ENCODE measurements at regions not wholly inside any gene's neighbourhood (a gene's known extent, or its start where the extent isn't known, plus 50 kb on each side); places are given as distances from the start of the nearest gene placed in this dataset.
"Not testable (repeated sequence)": the region's sequence is repeated elsewhere in the genome, so short reads cannot be mapped to it uniquely, and the experiment has no call there.

- H3K27me3 ChIP-seq (replicated peaks in 1 of 2; ENCODE audit: control insufficient read depth in 2 of 2, insufficient read depth in 2 of 2, low read length in 1 of 2); DNase-seq (ENCODE audit: low read depth, low spot score); RAD21 ChIA-PET (ENCODE audit: unreplicated experiment); H3K4me3 ChIP-seq; H3K9me3 ChIP-seq (replicated peaks; ENCODE audit: control insufficient read depth, insufficient read depth, low read length); H3K9ac ChIP-seq (ENCODE audit: control insufficient read depth, insufficient read depth, low read length); H3K4me1 ChIP-seq (ENCODE audit: control insufficient read depth, insufficient read depth, low read length); CTCF ChIA-PET; H3K4me2 ChIP-seq (ENCODE audit: control insufficient read depth, insufficient read depth); H3K79me2 ChIP-seq (ENCODE audit: control insufficient read depth, insufficient read depth, low read length); POLR2A ChIA-PET; SMC1A ChIA-PET (ENCODE audit: uncharacterized antibody, unreplicated experiment); H4K20me1 ChIP-seq (ENCODE audit: control insufficient read depth, insufficient read depth); in situ Hi-C loops (cut with MboI); intact Hi-C loops (cut with micrococcal nuclease; ENCODE audit: unreplicated experiment); BruUV-seq (replicated peaks); H2AFZ ChIP-seq (ENCODE audit: control insufficient read depth, low read depth, low read length); H3K36me3 ChIP-seq (ENCODE audit: control insufficient read depth in 2 of 2, insufficient read depth in 2 of 2, low read length in 1 of 2); H3K27ac ChIP-seq (ENCODE audit: control insufficient read depth, insufficient read depth); FAIRE-seq; ATAC-seq: not testable (repeated sequence)
- 14% methylated on average over 9 of the region's 9 CpGs for WGBS (ENCODE audit: insufficient coverage, insufficient replicate concordance, low lambda C conversion rate, missing lambda C conversion rate)
These were observed 127.1 kb downstream of the NXPE2 start for GRCh38 chr11:114805431-114805830.

GRCh38 chr11:114811971-114812370, 133.6 kb downstream of the NXPE2 start:
- Histone ChIP-seq H3K9ac (ENCODE audit: control insufficient read depth, insufficient read depth, low read length) (no peak overlapping the region), H4K20me1 (ENCODE audit: control insufficient read depth, insufficient read depth) (no peaks in the 10 kb centered on the region), H3K4me1 (ENCODE audit: control insufficient read depth, insufficient read depth, low read length) (no peaks in the 10 kb centered on the region), H3K4me3 (no peak overlapping the region), H3K27ac (ENCODE audit: control insufficient read depth, insufficient read depth) (no peak overlapping the region), H3K27me3 (replicated peaks in 1 of 2; ENCODE audit: control insufficient read depth in 2 of 2, insufficient read depth in 2 of 2, low read length in 1 of 2) (no peaks in the 10 kb centered on the region), H3K4me2 (ENCODE audit: control insufficient read depth, insufficient read depth) (no peak overlapping the region), H2AFZ (ENCODE audit: control insufficient read depth, low read depth, low read length) (no peak overlapping the region), H3K36me3 (ENCODE audit: control insufficient read depth in 2 of 2, insufficient read depth in 2 of 2, low read length in 1 of 2) (no peaks in the 10 kb centered on the region), H3K79me2 (ENCODE audit: control insufficient read depth, insufficient read depth, low read length) (no peaks in the 10 kb centered on the region), H3K9me3 (replicated peaks; ENCODE audit: control insufficient read depth, insufficient read depth, low read length) (no peaks in the 10 kb centered on the region)
- DNase-seq (ENCODE audit: low read depth, low spot score) (no peak), FAIRE-seq (no peak), ATAC-seq (no peak)
- ChIA-PET RAD21 (ENCODE audit: unreplicated experiment) (no interaction called here), POLR2A (no interaction called here), SMC1A (ENCODE audit: uncharacterized antibody, unreplicated experiment) (no interaction called here), CTCF (no interaction called here)
- TF ChIP-seq PAX5 (IDR thresholded peaks at IDR 0.05; ENCODE audit: borderline replicate concordance, low read depth, low read length), result no peak
- TF ChIP-seq FOS (IDR thresholded peaks at IDR 0.05; ENCODE audit: borderline replicate concordance, extremely low read depth, insufficient read length), result no peak
- no peak for TF ChIP-seq ZBTB33 (IDR thresholded peaks at IDR 0.05)
- 52% methylated on average over 3 of the region's 3 CpGs for WGBS (ENCODE audit: insufficient coverage, insufficient replicate concordance, low lambda C conversion rate, missing lambda C conversion rate)
- BruUV-seq (replicated peaks), result no TSS peak
- in situ Hi-C loops (cut with MboI), result no loop called here
- intact Hi-C loops (cut with micrococcal nuclease; ENCODE audit: unreplicated experiment), result no loop called here

Measured in GM12878 (cell line).